Heart left ventricle (tissue), 16 donors: ENCODE measurements at regions not wholly inside any gene's neighbourhood (a gene's known extent, or its start where the extent isn't known, plus 50 kb on each side); places are given as distances from the start of the nearest gene placed in this dataset.

Source experiments
- ATAC-seq, 4 donors: fragments of 200-7000 bp; cut with Tn5 transposase; one replicate each; pipeline ENCODE4 v1.9.1; 2020 to 2022; ENCODE audit warnings: moderate library complexity in 4 of 4, mild to moderate bottlenecking in 3 of 4, moderate number of reproducible peaks in 1 of 4
- DNase-seq, 5 donors: peaks; one replicate each; pipeline ENCODE4 v3.0.0-alpha.2; 2020
- H3K27ac ChIP-seq, 12 donors: fragments of 200-600 bp; sonication (generic) in 4 of 12; one replicate each; pipeline versions ENCODE4 v1.5.0 to v1.8.0; 2016 to 2022; ENCODE audit warnings: mild to moderate bottlenecking in 2 of 12
- H3K27me3 ChIP-seq, 9 donors: fragments of 200-600 bp; sonication (generic) in 2 of 9; one replicate each; pipeline versions ENCODE4 v1.5.1 to v1.8.0; 2016 to 2022; ENCODE audit warnings: mild to moderate bottlenecking in 3 of 9
- H3K36me3 ChIP-seq, 9 donors: fragments of 200-600 bp; sonication (generic) in 2 of 9; one replicate each; pipeline versions ENCODE4 v1.5.0 to v1.8.0; 2018 to 2022; ENCODE audit warnings: mild to moderate bottlenecking in 2 of 9
- H3K4me1 ChIP-seq, 12 donors: fragments of 200-600 bp; sonication (generic) in 4 of 12; one replicate each; pipeline versions ENCODE4 v1.5.0 to v1.8.0; 2016 to 2022; ENCODE audit warnings: mild to moderate bottlenecking in 3 of 12
- H3K4me3 ChIP-seq, 12 donors: fragments of 200-600 bp; sonication (generic) in 4 of 12; one replicate each; pipeline versions ENCODE4 v1.5.0 to v1.8.0; 2017 to 2022; ENCODE audit warnings: mild to moderate bottlenecking in 9 of 12, moderate library complexity in 4 of 12
- H3K9me3 ChIP-seq, 12 donors: fragments of 200-600 bp; sonication (generic) in 4 of 12; one replicate each; pipeline versions ENCODE4 v1.5.0 to v1.8.0; 2016 to 2022; ENCODE audit warnings: mild to moderate bottlenecking in 1 of 12
- POLR2A ChIP-seq, 2 donors: fragments of 450-650 bp; IDR thresholded peaks; one replicate each; pipeline ENCODE4 v1.6.1; 2017; ENCODE audit warnings: antibody characterized with exemption in 2 of 2, mild to moderate bottlenecking in 2 of 2, moderate library complexity in 2 of 2
- WGBS, 4 donors: extraction: QIAGEN DNeasy Blood & Tissue Kit in 2 of 4; methylation state at CpG; one replicate each; pipeline versions ENCODE4 v1.1.5 to v1.1.7; 2013 to 2018; 5-methylcytosine and 5-hydroxymethylcytosine counted together
- intact Hi-C, 10 donors: fragments of 100-400 bp; cut with DNase I; formaldehyde crosslinking; loops; one replicate each; pipeline versions ENCODE4 v1.11.1 to v1.14.2; 2022
- TF ChIP-seq, protein P1 (sequence below), 12 donors: fragments of 200-600 bp; sonication (generic) in 4 of 12; IDR thresholded peaks; one replicate each; pipeline versions ENCODE4 v1.5.0 to v1.8.0; 2018 to 2022; ENCODE audit warnings: antibody characterized with exemption in 12 of 12, mild to moderate bottlenecking in 5 of 12
- donor health status: ischemic (EF 13 %, LVEDD 7.1; RV severe dilation, severe dysfunction).
- donor health status: healthy with polysubstance abuse.
- donor health status: DM: no; HTN: yes; CAD: no.
- donor health status: DM: no; HTN: no; CAD: no.
- donor health status: ischemic (EF 25% LVEDD 6.9; RV normal size, moderate dysfunction).
- donor health status: ischemic (EF 25% LVEDD 5.7; RV mildly dilated, moderate dysfunction).
- donor health status: healthy.
- donor health status: DM: yes; HTN: yes; CAD: no.
- donor health status: ischemic (EF 35%, LVEDD 5.7; RV mildly dilated, moderate dysfunction).
- donor health status: nonischemic (EF 11% LVEDD 7.7; RV severe dilation, severe dysfunction).
- donor health status: DM: yes; HTN: yes; CAD: no.
- donor health status: PGD.
- donor health status: ischemic (EF 29% LVEDD 5.4; RV normal size, mild dysfunction).
- donor health status: nonischemic (EF 23%, LVEDD 6.1; RV moderate dilation, normal function).

DNA sequence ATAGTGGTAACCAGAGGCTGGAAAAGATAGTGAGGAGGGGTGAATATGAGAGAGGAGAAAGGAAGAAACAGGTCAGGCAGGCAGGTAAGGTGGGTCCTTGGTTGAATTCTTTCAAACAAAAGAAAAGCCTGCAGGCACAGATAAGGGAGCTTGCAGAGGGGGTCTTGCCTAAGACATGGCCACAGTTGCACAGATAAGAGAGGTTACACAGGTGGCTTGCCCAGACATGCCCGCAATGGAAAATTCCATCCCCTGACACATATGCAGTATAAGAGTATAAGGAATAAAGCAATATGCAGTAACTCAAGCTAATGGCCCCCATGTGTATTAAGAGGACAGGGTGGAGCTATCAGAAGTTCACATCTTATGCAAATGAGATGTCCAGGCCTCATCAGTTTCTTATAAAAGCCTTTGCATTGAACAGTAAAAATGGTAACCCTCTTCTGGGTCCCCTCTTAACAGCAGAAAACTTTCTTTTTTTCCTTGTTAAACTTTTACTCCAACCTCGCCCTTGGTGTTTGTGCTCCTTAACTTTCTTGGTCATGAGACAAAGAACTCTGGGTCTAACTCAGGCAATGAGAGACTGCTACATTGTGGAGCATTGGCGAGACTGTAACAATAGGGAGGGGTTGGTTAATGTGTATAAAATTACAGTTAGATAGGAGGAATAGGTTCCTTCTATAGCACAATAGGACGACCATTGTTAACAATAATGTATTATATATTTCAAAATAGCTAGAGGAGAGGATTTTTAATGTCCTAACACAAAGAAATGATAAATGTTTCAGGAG lies 764.6 kb downstream of the TSN start:
- ATAC-seq (no peak), DNase-seq (no peak)
- no peak for TF ChIP-seq POLR2A (IDR thresholded peaks at IDR 0.05)
- TF ChIP-seq, protein P1, sequence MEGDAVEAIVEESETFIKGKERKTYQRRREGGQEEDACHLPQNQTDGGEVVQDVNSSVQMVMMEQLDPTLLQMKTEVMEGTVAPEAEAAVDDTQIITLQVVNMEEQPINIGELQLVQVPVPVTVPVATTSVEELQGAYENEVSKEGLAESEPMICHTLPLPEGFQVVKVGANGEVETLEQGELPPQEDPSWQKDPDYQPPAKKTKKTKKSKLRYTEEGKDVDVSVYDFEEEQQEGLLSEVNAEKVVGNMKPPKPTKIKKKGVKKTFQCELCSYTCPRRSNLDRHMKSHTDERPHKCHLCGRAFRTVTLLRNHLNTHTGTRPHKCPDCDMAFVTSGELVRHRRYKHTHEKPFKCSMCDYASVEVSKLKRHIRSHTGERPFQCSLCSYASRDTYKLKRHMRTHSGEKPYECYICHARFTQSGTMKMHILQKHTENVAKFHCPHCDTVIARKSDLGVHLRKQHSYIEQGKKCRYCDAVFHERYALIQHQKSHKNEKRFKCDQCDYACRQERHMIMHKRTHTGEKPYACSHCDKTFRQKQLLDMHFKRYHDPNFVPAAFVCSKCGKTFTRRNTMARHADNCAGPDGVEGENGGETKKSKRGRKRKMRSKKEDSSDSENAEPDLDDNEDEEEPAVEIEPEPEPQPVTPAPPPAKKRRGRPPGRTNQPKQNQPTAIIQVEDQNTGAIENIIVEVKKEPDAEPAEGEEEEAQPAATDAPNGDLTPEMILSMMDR (IDR thresholded peaks at IDR 0.05): no peak
- H3K4me1 ChIP-seq: no peaks in the 10 kb centered on the region
- no peak overlapping the region for H3K4me3 ChIP-seq
- H3K36me3 ChIP-seq: no peaks in the 10 kb centered on the region
- no peak overlapping the region for H3K27ac ChIP-seq
- WGBS, 4 donors: 87 to 90% (median 88%) methylated on average over 4 of the region's 4 CpGs
- intact Hi-C loops: no loop called here
- H3K27me3 ChIP-seq: no peaks in the 10 kb centered on the region
- H3K9me3 ChIP-seq: no peaks in the 10 kb centered on the region

DNA sequence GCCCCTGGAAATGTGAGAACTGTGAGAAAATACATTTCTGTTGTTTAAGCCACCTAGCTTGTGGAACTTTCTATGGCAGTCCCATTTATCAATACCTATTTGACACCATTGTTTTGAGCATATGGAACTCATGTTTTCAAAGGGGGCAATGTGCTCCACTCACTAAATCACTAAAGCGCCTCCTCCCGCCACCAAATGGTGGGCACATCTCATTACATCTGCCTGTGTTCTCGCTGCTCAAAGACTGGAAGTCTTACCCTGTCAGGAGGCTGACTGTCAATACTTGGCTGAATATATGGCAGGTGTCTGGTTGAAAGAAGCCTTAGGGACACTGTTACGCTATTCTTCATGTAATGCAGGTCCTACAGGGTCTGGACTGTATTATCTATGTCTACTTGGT lies 767.7 kb downstream of the TSN start:
- WGBS, 4 donors: 85 to 92% (median 91%) methylated on average over 4 of the region's 4 CpGs
- ATAC-seq: no peak
- Histone ChIP-seq H3K36me3 (no peaks in the 10 kb centered on the region), H3K4me1 (no peaks in the 10 kb centered on the region), H3K27ac (no peak overlapping the region), H3K27me3 (no peaks in the 10 kb centered on the region), H3K9me3 (no peaks in the 10 kb centered on the region), H3K4me3 (no peak overlapping the region)
- intact Hi-C loops: no loop called here
- no peak for DNase-seq
- TF ChIP-seq POLR2A (IDR thresholded peaks at IDR 0.05): no peak
- TF ChIP-seq, protein P1 (IDR thresholded peaks at IDR 0.05): no peak

DNA sequence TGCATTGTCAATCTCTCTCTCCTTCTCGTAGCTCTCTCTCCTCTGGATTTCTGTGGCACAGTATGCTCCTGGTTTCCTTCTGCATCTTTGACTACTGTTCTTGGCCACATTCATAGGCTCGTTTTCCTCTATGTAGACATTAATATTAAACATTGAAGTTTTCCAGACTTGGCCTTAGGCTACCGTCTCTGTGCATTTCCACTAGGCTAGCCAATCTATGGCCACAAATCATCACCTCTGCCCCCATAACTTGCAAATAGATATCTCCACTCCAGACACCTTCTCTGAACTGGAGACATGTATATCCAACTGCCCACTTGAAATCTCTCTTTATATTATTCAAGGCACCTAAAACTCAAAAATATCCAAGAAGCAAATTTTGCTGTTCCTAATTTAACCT lies 768.5 kb downstream of the TSN start:
- Histone ChIP-seq H3K9me3 (no peaks in the 10 kb centered on the region), H3K36me3 (no peaks in the 10 kb centered on the region), H3K4me1 (no peaks in the 10 kb centered on the region), H3K27ac (no peak overlapping the region), H3K4me3 (no peak overlapping the region), H3K27me3 (no peaks in the 10 kb centered on the region)
- TF ChIP-seq, protein P1 (IDR thresholded peaks at IDR 0.05): no peak
- TF ChIP-seq POLR2A (IDR thresholded peaks at IDR 0.05): no peak
- 61 to 64% (median 63%) methylated on average over 3 of the region's 3 CpGs for WGBS, 4 donors
- DNase-seq: no peak
- ATAC-seq: no peak
- intact Hi-C loops: no loop called here

DNA sequence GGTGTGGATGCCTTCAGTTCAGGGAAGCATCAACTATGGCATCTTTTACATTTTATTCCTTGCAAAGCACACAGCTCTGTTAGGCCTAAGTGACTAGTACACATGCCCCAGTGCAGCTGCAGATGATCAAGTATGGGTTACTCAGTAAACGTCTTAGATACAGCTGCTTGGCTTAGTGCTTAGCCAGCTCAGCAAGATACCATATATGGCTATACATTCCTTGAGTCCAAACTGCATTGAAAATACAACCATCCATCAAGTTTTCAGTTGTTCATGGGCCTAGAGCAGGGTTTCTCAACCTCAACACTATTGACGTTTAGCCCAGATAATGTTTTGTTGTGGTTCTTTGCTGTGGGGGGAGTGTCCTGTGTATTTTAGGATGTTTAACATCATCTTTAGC lies 769.9 kb downstream of the TSN start:
- no peak overlapping the region for H3K4me3 ChIP-seq
- no peaks in the 10 kb centered on the region for H3K36me3 ChIP-seq
- intact Hi-C loops: no loop called here
- H3K4me1 ChIP-seq: no peaks in the 10 kb centered on the region
- DNase-seq (no peak), ATAC-seq (no peak)
- no peak overlapping the region for H3K27ac ChIP-seq
- 53 to 62% (median 61%) methylated on average over 2 of the region's 2 CpGs for WGBS, 4 donors
- no peak for TF ChIP-seq POLR2A (IDR thresholded peaks at IDR 0.05)
- TF ChIP-seq, protein P1 (IDR thresholded peaks at IDR 0.05): no peak
- H3K9me3 ChIP-seq: no peaks in the 10 kb centered on the region
- H3K27me3 ChIP-seq: no peaks in the 10 kb centered on the region
